A172 (cell line): ENCODE measurements at regions not wholly inside any gene's neighbourhood (a gene's known extent, or its start where the extent isn't known, plus 50 kb on each side); places are given as distances from the start of the nearest gene placed in this dataset.

Experiments
- DNase-seq: peaks from one replicate; pipeline ENCODE4 v3.0.0-alpha.2; 2015; ENCODE audit warnings: low spot score

DNA sequence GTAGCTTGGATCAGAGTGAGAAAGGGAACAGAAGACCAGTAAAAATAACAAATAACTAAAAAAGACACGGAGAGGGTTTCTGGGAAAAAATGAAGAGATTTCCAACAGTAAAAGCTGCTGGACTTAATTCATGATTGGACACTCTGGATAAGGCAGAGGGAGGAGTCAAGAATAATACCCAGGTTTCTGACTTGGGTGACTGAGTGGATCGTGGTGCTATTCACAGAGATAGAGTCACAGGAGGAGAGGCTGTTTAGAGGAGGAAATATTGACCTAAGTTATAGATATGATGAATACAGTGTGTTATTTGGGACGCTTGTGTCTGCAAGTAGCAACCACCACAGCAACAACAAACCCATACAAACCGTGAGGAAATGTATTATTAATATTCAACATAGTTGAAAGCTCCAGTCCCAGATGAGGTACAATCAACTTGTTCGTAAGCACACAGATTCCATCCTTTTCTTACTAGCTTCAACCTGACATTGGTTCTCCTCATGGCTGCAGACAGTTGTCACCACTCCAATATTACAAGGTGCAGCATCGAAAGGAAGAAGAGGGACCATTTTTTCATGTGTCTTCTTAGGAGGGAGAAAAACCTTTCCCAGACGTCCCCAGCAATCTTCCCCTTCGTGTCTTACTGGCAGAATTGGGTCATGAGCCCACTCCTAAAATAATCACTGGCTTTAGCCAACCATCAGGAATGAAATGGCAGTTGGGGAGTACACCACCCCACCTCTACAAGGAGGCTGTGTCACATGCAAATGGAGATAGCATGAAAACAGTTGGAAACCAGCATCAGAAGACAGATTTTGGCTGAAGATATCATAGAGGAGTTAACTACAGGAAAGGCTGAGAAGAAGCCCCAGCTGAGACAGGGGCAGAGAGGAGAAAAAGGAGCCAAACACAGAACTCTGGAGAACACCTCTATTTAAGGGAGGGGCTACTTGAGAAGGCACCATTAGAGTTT lies 387.8 kb downstream of the SHQ1 start:
- DNase-seq, result no peak

DNA sequence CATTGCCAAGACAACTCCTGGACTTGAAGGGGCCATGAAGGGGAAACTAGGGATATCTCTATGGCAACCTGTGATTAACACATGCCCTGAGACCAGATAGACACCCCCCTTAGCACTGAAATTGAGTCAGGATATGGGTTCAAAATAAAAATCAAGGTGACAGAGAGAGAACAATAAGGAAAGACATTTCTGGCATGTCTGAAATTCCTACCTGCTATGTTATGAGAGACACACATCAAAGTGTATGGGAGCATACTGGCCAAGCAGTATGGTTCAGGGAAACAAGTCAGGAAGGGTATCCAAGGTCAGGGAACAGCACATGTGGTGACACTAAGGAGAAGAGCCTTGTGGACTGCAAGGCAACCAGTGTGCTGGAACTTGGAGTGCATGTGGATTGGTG lies 388.7 kb downstream of the SHQ1 start:
- no peak for DNase-seq

DNA sequence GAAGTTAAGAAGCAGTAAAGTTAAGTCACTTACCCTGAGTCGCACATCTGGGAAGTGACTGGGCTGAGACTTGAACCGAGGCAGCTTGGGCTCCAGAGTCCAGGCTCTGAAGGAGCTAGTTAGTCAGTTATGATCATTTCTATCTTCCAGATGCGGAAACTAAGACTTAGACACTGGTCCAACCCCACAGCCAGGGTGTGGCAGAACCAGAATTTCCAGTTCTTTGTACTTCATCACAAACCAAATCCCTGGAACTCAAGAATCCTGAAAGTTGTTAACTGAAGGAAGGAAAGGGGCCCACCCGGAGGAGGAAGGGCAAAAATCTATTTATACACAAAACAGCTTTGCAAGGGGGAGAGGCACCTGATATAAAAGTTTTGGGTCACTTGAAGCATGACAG lies 389.9 kb downstream of the SHQ1 start:
- DNase-seq, result no peak

DNA sequence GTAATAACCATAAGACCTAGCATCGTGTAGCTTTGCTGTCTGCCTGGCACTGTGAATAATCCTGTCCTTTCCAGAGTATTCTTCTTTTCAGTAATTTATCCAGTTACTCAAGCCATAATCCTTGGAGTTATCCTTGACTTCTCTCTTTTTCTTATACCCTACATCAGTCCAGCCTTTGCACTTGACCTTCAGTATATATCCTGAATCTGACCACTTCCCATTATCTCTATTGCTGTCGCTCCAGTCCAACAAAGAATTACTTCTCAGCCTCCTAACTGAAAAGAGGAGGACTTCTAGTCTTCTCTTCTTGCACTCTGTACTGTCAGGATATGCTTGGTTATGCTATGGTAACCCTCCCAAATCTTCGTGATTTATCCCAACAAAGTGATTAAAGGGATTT lies 393.8 kb downstream of the SHQ1 start:
- no peak for DNase-seq

DNA sequence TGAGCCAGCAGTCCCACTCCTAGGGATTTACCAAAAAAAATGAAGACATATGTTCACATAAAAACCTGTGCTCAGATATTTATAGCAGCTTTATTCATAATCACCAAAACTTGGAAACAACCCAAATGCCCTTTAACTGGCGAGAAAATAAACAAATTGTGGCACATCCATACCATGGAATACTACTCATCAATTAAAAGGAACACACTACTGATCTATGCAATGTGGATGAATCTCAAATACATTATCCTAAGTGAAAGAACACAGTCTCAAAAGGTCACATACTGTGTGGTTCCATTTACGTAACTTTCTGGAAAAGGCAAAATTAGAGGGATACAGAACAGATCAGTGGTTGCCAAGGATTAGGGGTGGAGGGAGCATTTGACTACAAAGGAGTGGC lies 394.5 kb downstream of the SHQ1 start:
- no peak for DNase-seq

DNA sequence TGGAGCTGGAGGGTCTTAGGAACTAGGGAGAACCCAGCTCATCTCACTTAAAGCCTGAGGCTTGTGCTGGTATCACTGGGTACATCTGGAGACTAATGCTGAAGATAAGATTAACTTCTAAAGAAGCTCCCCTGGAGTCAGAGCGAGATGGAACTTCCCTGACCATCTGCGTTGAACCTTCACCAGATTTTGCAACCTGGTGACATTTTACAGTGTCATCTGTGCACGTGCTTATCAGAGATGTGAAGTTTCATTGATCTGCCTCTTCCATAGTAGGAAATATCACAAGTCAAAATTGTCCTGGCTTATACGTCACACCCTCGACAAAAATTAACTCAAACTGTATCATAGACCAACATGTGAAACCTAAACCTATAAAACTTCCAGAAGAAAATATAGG lies 395.5 kb downstream of the SHQ1 start:
- DNase-seq, result no peak

DNA sequence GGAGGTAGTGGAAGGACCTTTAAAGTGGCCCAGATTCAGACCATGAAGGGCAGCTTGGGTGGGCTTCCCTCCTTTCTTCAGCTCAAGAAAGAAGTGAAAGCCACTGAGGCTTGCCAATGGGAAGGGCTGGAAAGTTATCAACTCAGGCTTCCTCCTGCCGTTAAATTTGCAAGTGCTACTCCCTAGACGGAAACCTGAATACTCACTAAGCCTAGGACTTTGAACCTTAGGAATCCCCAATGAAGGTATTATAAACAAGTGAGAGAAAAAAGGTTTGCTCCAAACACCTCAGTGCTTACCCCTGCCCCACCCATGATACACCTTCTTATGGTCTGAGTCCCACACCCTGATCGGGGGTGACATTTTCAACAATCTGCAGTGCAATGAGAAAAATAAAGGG lies 396.4 kb downstream of the SHQ1 start:
- no peak for DNase-seq

DNA sequence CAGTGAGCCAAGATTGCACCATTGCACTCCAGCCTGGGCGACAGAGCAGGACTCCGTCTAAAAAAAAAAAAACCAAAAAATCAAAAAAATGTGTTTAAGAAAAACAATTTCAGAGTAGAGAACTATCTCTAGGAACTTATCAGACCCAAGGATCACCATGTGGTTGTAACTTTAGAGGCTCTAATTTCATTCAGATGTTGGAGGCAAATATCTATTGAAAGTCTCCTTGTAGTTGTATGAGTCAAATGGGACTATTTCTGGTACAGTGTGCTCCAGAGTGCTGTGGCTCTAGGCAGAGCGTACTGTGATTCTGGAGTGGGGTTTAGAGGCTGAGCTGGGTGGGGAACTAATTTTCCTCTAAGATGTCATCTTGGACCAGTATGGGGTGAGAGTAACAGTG lies 398.7 kb downstream of the SHQ1 start:
- no peak for DNase-seq

DNA sequence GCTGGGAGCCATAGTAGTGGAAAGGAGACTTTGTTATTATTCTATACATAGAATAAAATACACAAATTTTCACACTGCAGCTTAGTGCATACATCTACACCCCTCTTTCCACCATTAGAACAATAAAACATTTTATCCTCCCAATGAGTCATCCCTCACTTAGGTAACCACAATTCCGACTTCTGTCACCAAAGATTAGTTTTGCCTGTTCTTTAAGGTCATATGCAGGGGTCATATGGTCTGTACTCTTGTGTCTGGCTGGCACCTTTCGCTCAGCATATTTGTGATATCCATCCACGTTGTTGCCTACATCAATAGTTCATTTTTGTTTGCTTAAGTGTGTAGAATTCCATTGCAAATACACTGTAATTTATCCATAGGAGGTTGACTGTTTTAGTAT lies 399.4 kb downstream of the SHQ1 start:
- DNase-seq, result peak; percentile 72

DNA sequence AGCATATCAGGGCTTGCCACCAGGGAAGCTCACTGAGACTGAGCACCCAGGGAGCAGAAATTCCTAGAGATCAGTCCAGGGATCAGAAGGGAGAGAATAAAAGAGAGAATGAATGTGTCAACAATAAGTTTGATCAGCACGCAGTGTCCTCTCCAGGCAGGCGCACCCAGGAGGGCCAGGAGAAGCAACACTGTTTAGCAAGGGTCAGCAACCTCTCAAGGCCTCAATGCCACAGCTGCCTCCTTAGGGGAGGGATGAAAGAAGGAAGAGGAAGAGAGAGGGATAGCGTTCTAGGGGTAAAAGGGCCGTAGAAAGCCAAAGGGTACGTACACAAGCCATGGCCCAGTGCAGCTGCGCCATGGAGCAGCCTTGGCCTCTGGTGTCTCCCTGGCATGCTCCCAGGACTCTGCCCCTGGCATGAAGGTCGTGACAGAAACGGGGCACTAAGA lies 399.8 kb downstream of the SHQ1 start:
- DNase-seq, result no peak

DNA sequence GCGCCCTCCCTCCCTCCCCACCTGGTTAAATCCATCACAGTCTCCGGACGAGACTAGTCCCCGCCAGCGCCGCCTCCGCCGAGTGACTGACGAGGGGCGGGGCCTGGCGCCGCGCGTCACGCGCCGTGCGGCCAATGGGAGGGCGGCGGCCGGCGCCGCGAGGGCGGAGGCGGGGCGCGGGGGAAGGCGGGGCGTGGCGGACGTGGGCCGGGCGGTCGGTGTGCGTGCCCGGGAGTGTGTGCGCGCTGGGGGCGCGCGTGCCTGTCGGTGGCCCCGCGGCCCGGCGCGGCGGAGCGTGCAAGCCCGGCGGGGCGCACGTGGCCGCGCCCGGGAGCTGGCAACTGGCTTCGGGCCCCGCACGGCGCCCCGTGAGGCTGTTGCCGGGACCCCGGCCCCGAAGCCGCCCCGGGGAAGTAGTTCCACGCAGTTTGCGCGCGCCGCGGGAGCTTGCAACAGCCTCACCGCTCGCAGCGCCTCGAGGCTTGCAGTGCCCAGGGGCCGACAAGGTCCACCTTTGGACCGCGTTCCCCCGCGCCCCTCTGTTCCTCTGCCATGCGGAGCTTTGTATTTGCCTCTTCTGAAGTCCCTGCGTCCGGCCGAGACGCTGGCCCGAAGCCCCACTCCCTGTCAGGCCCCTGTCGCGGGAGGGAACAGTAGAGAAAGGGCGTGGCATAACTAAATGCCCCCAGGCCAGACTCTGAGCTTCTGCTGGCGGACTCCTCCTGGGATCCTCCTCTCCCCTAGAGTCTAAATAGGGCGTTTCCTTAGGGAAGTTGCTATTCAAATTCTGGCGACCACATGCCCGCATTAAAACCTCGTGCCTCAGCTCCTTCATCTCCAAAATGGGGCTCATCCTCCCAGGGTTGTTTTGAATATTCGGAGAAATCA lies 400.9 kb downstream of the SHQ1 start:
- peak; percentile 42 for DNase-seq

DNA sequence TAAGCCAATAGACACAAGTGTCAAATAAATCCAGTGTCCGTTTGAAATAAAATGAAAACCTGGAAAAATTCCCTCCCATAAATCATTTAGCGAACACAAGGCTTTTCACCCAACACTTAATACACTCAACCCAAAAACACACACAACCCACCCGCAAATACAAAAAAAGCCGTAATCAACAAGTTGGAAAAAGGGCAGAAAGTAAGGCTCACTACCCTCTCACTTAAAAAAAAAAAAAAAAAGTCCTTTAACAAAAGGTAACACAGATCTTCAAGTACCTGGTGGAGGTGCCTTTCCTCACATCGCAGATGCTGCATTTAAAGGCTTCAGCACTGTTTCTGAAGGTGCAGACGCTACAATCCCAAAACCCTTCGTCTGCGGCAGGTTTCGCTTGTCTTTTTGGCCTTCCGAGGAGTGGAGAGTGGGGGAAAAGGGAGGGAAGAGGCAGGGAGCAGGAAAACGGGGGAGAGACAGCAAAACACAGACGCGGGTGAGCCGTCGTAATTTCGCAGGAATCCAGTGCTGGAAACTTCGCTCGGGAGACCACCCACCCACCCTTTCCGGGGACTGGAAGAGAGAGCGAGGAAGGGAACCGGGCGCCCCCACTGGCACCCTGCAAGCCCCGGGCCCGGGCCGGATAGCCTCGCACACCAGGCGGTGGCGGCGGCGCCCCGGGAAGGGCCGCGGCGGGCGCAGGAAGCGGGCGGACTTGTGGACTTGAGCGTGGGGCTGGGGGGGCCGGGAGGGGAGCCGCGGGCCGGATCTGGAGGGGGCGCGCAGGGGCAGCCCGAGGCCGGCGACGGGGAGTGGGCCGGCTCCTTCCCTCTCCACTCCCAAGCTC lies 401.8 kb downstream of the SHQ1 start, which contains the start of gene RYBP:
Gene RYBP, minus strand, starts transcription at position 404 of the 841 bp plus-strand sequence.
- peak; percentile 21 for DNase-seq

DNA sequence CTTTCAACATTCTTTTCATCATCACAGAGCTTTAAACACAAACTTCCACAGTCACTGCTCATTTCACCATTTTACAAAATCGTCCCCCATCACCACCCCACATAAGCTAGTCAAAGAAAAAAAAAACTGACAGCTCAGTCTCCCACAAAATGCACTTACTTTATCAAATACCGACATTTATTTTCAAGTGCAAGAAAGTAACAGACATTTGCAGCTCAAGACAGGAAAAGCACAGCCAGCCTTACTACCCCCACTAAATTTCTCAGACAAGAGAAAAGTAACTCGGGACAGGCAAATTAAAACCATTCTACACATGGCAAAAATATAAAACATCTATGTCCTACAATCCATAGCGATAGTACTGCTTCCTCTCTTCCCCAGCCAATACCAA lies 402.4 kb downstream of the SHQ1 start:
- no peak for DNase-seq

DNA sequence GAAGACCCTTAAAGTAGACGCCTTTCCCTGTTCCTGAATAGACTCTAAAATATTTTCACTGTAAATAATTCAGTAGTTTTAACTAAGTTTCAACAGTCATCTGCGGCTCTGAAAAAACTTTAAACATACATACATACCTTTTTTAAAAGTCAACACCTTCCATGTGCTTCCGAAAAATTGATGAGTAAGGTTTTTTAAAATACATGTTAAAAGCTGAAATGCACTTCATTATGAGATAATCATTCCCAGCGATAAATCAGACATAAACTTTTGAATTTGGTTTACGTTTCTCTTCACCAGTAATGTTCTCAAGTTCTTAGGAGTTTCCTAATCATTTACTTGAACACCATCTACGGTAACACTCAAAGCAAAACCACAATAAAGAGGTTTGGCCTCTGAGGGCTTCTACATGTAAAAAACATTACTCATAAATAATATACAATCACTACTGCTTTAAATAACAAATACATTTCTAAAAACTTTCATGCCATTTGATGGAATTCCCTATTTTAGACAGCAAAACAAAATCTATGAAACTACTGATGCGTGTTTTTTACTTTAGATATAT lies 403.5 kb downstream of the SHQ1 start:
- no peak for DNase-seq

DNA sequence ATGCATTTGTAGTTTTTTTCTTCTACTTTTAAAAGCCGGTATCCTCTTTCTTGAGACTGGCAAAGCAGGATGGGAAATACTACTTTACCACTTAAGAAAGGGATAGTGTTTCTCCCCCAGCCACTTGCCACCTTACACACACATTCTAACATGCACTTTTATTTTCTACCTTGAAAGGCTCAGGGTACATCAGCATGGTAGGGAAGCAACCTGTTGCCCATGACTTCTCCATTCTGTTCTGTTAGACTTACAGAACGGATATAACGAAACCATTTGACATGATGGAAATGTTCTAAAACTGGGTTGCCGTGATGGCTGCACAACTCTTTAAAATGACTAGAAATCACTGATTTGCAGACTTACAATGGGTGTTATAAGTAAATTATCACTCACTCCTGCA lies 405.5 kb downstream of the SHQ1 start:
- DNase-seq, result no peak

DNA sequence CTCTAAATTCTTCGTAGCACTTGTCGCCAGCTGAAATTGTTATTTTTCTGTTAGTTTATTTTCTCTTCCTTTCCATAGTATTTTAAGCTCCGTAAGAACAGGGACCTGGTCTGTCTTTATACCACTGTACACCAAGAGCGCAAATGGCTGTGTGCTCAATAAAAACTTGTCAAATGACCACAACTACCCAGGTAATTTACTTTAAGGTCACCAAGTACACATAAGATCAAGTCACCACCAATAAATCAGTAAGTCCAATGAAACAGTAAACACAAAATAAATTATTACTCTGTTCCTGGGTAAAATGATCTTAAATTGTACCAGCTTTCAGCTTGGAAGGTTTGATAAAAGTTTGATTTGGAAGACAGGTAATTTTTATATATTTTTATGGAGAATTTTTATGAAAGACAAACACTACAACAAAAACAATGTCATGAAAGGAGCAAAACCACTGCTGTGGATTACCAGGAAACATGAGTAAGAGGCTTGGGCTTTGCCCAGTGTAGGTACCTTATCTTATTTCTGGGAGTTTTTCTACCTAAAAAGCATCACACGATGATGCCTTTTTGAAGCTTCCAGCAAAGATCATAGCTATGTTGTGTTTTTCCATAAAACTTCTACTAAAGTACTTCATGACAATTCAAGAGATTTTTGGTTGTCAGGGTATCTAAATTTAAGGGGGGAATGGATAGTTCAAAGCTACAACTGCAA lies 406.8 kb downstream of the SHQ1 start:
- DNase-seq, result no peak

DNA sequence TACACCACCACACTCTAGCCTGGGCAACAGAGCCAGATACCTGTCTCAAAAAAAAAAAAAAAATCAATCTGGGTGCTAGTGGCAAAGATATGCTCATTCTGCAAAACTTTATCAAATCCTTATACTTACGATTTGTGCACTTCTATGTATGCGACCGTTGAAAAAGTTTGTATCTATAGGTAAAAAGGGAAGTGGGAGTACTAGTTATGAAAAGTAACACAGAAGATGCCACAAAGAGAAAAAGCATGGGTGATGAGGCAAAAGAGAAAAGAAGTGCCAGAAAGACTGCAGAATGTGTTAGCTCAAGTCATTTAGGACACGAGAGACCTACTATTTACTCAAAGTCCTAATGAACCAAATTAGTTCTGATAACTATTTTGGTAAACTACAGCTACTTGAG lies 407.8 kb downstream of the SHQ1 start:
- DNase-seq, result no peak

DNA sequence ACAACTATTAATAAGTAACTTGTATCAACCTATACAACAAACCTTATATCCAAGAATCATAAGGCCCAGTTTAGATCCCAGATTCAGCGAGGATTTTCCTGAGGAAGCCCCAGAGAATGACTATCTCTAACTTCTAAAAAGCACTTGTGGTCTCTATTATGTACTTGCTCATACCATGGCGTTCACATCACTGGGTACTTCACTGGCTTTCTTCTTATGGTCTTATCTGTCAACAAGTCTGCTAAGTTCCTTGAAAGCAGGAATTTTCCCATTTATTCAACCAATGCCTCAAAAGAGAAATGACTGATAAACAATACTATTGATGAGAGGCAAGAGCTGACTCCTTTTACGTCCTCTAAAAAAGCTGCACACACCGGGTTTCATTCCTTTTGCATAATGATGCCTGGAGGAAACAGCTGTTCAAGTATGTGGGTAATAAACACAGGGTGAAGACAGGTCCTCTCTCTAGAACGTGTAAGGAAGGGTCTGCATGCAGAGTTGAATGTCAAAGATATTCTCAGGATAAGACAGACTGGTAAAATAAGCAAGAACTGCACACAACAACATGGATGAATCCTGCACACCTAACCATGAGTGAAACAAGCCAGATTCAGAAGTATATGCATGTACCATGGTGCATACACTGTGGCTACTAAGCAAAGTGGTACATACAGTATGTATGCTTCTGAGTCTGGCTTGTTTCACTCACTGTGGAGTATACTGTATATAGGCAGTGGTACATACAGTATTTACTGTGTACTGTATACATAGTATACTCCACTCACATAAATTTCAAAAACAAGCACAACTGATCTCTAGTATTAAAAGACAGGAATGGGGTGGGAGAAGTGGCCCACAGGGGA lies 408.7 kb downstream of the SHQ1 start:
- DNase-seq, result no peak

DNA sequence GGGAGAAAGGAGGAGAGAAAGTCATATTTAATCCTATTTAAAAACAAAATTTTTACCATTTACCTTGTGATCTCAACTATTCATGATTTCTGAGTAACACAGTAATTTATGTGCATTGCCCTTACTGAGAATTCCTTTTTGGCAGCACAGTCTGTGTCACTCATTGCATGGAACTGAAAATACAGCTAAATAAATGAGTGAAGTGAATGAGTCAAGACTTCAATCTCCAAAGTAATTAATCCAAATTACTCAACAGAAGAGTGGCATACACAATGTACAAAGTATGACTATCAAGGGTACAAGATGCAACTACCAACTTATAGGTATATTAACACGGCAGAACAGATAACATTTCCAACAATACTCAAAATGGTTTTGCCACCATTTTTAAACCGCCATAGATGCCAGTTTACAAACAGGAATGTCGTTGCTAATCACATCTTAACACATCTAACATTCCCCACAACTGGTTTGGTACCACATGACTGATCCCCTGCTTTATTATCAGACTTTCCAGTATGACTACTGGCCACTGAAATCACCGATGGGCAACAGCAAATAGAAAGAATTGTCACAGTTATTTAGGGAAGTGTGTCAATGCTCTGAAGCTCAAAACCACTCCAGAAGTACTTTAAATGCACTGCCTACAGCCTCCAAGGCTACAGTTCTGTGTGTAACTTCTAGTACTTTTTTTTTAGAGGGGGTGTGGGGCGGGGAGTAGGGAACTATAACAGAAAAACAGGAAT lies 410.4 kb downstream of the SHQ1 start:
- no peak for DNase-seq
